ENCODE measurements at regions not wholly inside any gene's neighbourhood (a gene's known extent, or its start where the extent isn't known, plus 50 kb on each side); places are given as distances from the start of the nearest gene placed in this dataset.

DNA sequence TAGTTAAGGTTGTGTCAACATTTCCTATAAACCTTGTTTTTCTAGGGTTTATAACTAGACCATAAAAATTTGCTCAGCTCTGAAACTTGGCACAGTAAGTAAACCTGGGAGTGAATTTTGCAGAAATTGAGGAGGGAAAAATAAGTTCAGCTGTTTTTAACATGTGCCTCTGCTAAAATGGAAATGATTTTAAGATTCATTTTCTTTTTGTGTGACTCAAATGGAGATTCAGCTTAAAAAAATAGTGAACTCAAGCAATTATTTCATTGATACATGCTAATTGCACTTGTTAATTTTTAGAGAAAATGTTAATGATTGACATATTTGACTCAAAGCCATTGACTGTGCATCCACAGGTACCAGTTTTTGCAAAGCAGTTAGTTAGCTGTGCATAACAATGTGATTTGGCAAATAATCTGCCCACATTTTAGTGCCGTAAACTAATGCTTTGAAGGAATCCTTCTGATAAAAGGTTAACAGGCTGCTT is 68.5 kb upstream of the ZNF438 start:
- H3K27me3 Mint-ChIP-seq (ENCODE audit: insufficient read depth), result no peaks in the 10 kb centered on the region
- no peak for DNase-seq
- no peaks in the 10 kb centered on the region for H3K9me3 Mint-ChIP-seq
- TF ChIP-seq, protein P1, sequence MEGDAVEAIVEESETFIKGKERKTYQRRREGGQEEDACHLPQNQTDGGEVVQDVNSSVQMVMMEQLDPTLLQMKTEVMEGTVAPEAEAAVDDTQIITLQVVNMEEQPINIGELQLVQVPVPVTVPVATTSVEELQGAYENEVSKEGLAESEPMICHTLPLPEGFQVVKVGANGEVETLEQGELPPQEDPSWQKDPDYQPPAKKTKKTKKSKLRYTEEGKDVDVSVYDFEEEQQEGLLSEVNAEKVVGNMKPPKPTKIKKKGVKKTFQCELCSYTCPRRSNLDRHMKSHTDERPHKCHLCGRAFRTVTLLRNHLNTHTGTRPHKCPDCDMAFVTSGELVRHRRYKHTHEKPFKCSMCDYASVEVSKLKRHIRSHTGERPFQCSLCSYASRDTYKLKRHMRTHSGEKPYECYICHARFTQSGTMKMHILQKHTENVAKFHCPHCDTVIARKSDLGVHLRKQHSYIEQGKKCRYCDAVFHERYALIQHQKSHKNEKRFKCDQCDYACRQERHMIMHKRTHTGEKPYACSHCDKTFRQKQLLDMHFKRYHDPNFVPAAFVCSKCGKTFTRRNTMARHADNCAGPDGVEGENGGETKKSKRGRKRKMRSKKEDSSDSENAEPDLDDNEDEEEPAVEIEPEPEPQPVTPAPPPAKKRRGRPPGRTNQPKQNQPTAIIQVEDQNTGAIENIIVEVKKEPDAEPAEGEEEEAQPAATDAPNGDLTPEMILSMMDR (conservative IDR thresholded peaks at IDR 0.05), result no peak
- peaks cover 27% of the 10 kb centered on the region for H3K4me1 Mint-ChIP-seq
- H3K4me1 ChIP-seq (ENCODE audit: control insufficient read depth, insufficient read depth, low read length), result peaks cover 8% of the 10 kb centered on the region
- no peak overlapping the region for H3K9ac ChIP-seq (ENCODE audit: extremely low read depth, low read length, poor library complexity, severe bottlenecking)
- H3K4me3 Mint-ChIP-seq, result no peak overlapping the region
- H3K27ac ChIP-seq (ENCODE audit: low read depth, low read length), result no peak overlapping the region
- no peaks in the 10 kb centered on the region for H3K36me3 ChIP-seq (ENCODE audit: control insufficient read depth, insufficient read depth, low read length)
- H3K27me3 ChIP-seq (ENCODE audit: control insufficient read depth, insufficient read depth, low read length, poor library complexity, severe bottlenecking), result no peaks in the 10 kb centered on the region
- no peak overlapping the region for H3K4me3 ChIP-seq (ENCODE audit: low read length)
- H3K27ac Mint-ChIP-seq, result no peak overlapping the region
- H3K36me3 Mint-ChIP-seq (ENCODE audit: low read depth), result no peaks in the 10 kb centered on the region
- 94 to 100% methylated on average over 1 of the region's 1 CpG for WGBS, 2 experiments (ENCODE audit: insufficient coverage in 1 of 2, insufficient read length in 1 of 2)
- H3K9me3 ChIP-seq (ENCODE audit: control insufficient read depth, low read length), result no peaks in the 10 kb centered on the region

DNA sequence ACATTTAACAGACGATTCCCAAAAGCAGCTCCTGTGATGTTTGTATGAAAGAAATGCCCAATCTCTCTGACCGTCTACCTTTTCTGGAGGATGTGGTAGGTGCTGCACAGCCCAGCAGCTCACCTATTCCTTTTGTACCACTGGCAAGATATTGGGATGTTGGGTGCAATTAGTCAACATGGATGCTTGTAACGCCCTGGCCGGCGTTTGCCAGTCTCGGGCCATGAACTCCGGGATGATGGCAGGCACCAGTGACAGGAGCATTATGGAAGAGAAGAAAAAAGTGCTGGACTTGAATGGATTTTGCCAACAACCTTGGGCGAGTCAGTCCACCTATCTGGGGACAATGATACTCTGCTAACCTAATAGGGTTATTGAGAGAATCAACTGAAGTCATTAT is 69.0 kb upstream of the ZNF438 start:
- DNase-seq, result no peak
- Mint-ChIP-seq H3K4me3 (no peak overlapping the region), H3K9me3 (no peaks in the 10 kb centered on the region), H3K27me3 (ENCODE audit: insufficient read depth) (no peaks in the 10 kb centered on the region), H3K4me1 (peaks cover 30% of the 10 kb centered on the region), H3K27ac (no peak overlapping the region), H3K36me3 (ENCODE audit: low read depth) (no peaks in the 10 kb centered on the region)
- 96 to 100% methylated on average over 5 to 8 of the region's 8 CpGs for WGBS, 2 experiments (ENCODE audit: insufficient coverage in 1 of 2, insufficient read length in 1 of 2)
- Histone ChIP-seq H3K9me3 (ENCODE audit: control insufficient read depth, low read length) (no peaks in the 10 kb centered on the region), H3K36me3 (ENCODE audit: control insufficient read depth, insufficient read depth, low read length) (no peaks in the 10 kb centered on the region), H3K9ac (ENCODE audit: extremely low read depth, low read length, poor library complexity, severe bottlenecking) (no peak overlapping the region), H3K4me3 (ENCODE audit: low read length) (no peak overlapping the region), H3K27me3 (ENCODE audit: control insufficient read depth, insufficient read depth, low read length, poor library complexity, severe bottlenecking) (no peaks in the 10 kb centered on the region), H3K4me1 (ENCODE audit: control insufficient read depth, insufficient read depth, low read length) (peaks cover 8% of the 10 kb centered on the region), H3K27ac (ENCODE audit: low read depth, low read length) (no peak overlapping the region)
- TF ChIP-seq, protein P1 (conservative IDR thresholded peaks at IDR 0.05), result no peak

DNA sequence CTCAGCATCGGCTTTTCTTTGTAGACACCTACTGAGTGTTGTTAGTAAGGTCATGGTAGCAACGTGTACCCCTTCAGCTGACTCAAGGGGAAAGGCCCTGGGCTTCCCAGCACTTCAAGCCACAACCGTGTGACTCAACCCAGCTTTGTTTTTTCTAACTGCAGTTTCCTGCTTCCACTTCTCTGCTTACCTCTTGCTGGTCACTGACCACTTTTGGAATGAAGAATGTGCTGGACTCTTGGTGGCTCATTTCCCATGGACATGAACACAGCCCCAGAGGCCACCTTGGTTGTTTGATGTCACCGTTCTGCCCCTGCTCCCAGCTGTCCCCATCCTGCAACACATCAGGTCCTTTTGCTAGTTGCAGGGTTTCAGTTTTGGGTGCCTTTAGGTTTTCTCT is 69.5 kb upstream of the ZNF438 start:
- Histone ChIP-seq H3K36me3 (ENCODE audit: control insufficient read depth, insufficient read depth, low read length) (no peaks in the 10 kb centered on the region), H3K27ac (ENCODE audit: low read depth, low read length) (no peak overlapping the region), H3K4me1 (ENCODE audit: control insufficient read depth, insufficient read depth, low read length) (peaks cover 4% of the 10 kb centered on the region), H3K9ac (ENCODE audit: extremely low read depth, low read length, poor library complexity, severe bottlenecking) (no peak overlapping the region), H3K9me3 (ENCODE audit: control insufficient read depth, low read length) (no peaks in the 10 kb centered on the region), H3K4me3 (ENCODE audit: low read length) (no peak overlapping the region), H3K27me3 (ENCODE audit: control insufficient read depth, insufficient read depth, low read length, poor library complexity, severe bottlenecking) (no peaks in the 10 kb centered on the region)
- peaks cover 2% of the 10 kb centered on the region for H3K9me3 Mint-ChIP-seq
- WGBS, 2 experiments (ENCODE audit: insufficient coverage in 1 of 2, insufficient read length in 1 of 2), result 51 to 87% methylated on average over 2 to 4 of the region's 4 CpGs
- H3K4me3 Mint-ChIP-seq, result no peak overlapping the region
- no peaks in the 10 kb centered on the region for H3K36me3 Mint-ChIP-seq (ENCODE audit: low read depth)
- H3K4me1 Mint-ChIP-seq, result peaks cover 29% of the 10 kb centered on the region
- no peaks in the 10 kb centered on the region for H3K27me3 Mint-ChIP-seq (ENCODE audit: insufficient read depth)
- no peak for DNase-seq
- H3K27ac Mint-ChIP-seq, result no peak overlapping the region
- TF ChIP-seq, protein P1 (conservative IDR thresholded peaks at IDR 0.05), result no peak
